SU-DHL-6 (cell line): ENCODE measurements at regions not wholly inside any gene's neighbourhood (a gene's known extent, or its start where the extent isn't known, plus 50 kb on each side); places are given as distances from the start of the nearest gene placed in this dataset.

Experiments used
- CTCF ChIP-seq: fragments of 200-600 bp; sonication (generic); IDR thresholded peaks from one replicate; pipeline ENCODE4 v1.5.1; 2017; ENCODE audit warnings: antibody characterized with exemption, mild to moderate bottlenecking, low read length, moderate library complexity; ENCODE audit not compliant: insufficient read depth, poor library complexity, severe bottlenecking
- EZH2phosphoT487 ChIP-seq: fragments of 200-600 bp; sonication (generic), shearing (Covaris generic); conservative IDR thresholded peaks from 2 replicates; pipeline ENCODE4 v1.6.1; 2018; ENCODE audit warnings: mild to moderate bottlenecking, antibody characterized with exemption, low read length, moderate library complexity, mixed read lengths

DNA sequence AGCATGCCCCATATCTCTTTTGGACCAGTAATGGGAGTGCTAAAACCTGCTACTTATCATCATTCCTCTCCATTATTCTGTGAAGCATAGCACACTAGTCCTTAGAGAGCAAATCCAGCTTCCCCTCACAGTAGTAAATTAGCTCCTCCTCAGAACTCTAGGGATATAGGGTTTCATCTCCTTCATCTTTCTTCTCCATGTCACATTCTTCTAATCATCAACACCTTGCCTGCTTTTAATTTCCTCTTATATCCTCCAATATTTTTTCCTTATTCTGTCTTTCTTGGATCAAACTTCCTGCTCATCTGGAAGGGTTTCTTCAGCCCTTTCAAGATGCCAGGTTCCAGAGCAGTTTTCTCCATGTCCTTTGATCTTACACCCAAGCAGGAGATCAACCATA lies 321.4 kb upstream of the ACVR2A start:
- TF ChIP-seq CTCF, result no peak
- no peak for TF ChIP-seq EZH2phosphoT487
